Stimulated activated CD8-positive, alpha-beta memory T cell treated with anti-CD3 and anti-CD28 coated beads, Interleukin-4, amount 100 ng/mL, for 24 hours (primary cell): ENCODE measurements at regions not wholly inside any gene's neighbourhood (a gene's known extent, or its start where the extent isn't known, plus 50 kb on each side); places are given as distances from the start of the nearest gene placed in this dataset.
"Not testable (repeated sequence)": the region's sequence is repeated elsewhere in the genome, so short reads cannot be mapped to it uniquely, and the experiment has no call there.

ENCODE experiments used
- DNase-seq: peaks from one replicate; pipeline ENCODE4 v3.0.0-alpha.2; 2020; ENCODE audit warnings: low read depth

- DNase-seq: not testable (repeated sequence)
Measured at GRCh38 chr2:89221474-89221873, 530.0 kb downstream of the RPIA start.

- not testable (repeated sequence) for DNase-seq
Measured at GRCh38 chr2:89222063-89222732, 530.7 kb downstream of the RPIA start.

GRCh38 chr2:89224803-89225202 lies 533.3 kb downstream of the RPIA start:
- not testable (repeated sequence) for DNase-seq

GRCh38 chr2:89229979-89230378 lies 538.5 kb downstream of the RPIA start:
- not testable (repeated sequence) for DNase-seq

GRCh38 chr2:89231241-89231640 lies 539.8 kb downstream of the RPIA start:
- DNase-seq: not testable (repeated sequence)

GRCh38 chr2:89233931-89234330 lies 542.5 kb downstream of the RPIA start:
- not testable (repeated sequence) for DNase-seq

- not testable (repeated sequence) for DNase-seq
Measured at GRCh38 chr2:89234818-89235466, 543.5 kb downstream of the RPIA start.

- DNase-seq: not testable (repeated sequence)
Measured at GRCh38 chr2:89236832-89237450, 545.5 kb downstream of the RPIA start.

GRCh38 chr2:89237783-89238182 lies 546.3 kb downstream of the RPIA start:
- not testable (repeated sequence) for DNase-seq

GRCh38 chr2:89243114-89243700 lies 551.7 kb downstream of the RPIA start:
- DNase-seq: not testable (repeated sequence)

GRCh38 chr2:89244407-89244806 lies 552.9 kb downstream of the RPIA start:
- not testable (repeated sequence) for DNase-seq

- not testable (repeated sequence) for DNase-seq
Measured at GRCh38 chr2:89245478-89245877, 554.0 kb downstream of the RPIA start.

GRCh38 chr2:89246027-89246426 lies 554.6 kb downstream of the RPIA start:
- not testable (repeated sequence) for DNase-seq

- DNase-seq: not testable (repeated sequence)
Measured at GRCh38 chr2:89246620-89247019, 555.1 kb downstream of the RPIA start.

- not testable (repeated sequence) for DNase-seq
Measured at GRCh38 chr2:89255013-89255412, 563.5 kb downstream of the RPIA start.

GRCh38 chr2:89273443-89273842 lies 582.0 kb downstream of the RPIA start:
- DNase-seq: not testable (repeated sequence)

GRCh38 chr2:89280536-89280935 lies 589.1 kb downstream of the RPIA start:
- not testable (repeated sequence) for DNase-seq

GRCh38 chr2:89286448-89287080 lies 595.1 kb downstream of the RPIA start:
- not testable (repeated sequence) for DNase-seq

- DNase-seq: not testable (repeated sequence)
Measured at GRCh38 chr2:89287084-89287483, 595.6 kb downstream of the RPIA start.

GRCh38 chr2:89291717-89292298 lies 600.3 kb downstream of the RPIA start:
- not testable (repeated sequence) for DNase-seq

GRCh38 chr2:89293399-89293798 lies 601.9 kb downstream of the RPIA start:
- DNase-seq: not testable (repeated sequence)

GRCh38 chr2:89294335-89294734 lies 602.9 kb downstream of the RPIA start:
- DNase-seq: not testable (repeated sequence)
